ENCODE measurements at regions not wholly inside any gene's neighbourhood (a gene's known extent, or its start where the extent isn't known, plus 50 kb on each side); places are given as distances from the start of the nearest gene placed in this dataset.

DNA sequence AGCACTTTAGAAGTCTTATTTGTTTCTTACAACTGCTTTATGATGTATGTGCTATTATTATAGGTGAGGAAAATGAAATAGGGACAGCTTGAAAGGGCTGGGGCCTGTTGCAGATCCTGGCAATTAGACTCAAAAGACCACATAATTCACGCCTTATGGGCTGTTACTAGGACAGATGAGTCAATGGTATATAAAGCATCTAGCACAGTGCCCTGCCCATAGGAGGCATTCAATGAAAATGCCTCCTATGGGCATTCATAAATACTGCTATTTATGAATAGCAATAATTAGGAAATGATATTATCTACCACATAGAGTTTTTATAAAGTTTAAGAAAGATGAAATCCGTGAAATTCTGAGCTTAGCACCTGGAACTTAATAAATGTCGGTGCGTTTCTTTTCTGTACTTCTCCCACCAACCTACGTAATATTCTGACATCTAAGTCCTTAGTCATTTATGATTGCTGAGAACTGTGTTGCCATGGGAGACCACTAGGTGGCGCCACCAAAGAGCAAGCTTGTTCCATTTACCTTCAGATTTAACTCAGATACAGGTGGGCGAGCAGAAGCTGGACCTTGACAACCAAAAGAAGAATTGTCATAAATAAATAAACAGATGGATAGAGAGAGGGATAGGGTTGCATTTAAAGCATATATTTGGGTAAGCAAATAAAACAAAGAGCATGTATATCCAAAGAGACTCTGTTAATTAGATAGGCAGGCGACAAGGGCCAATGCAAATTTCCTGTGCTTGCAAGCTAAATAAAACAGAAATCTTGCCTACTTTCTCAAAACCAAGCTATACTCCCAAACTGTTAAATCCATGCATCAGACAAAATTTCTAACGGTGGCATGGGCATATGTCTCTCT is 699.9 kb downstream of the INHBA start (continued):
- peak; percentile 33 to 87 (median 75) for TF ChIP-seq CTCF (IDR thresholded peaks at IDR 0.05; ENCODE audit: control extremely low read depth in 1 of 3, insufficient read depth in 1 of 3, low read depth in 1 of 3, low read length in 3 of 3)
